Osteocyte (in vitro differentiated cells): ENCODE measurements at regions not wholly inside any gene's neighbourhood (a gene's known extent, or its start where the extent isn't known, plus 50 kb on each side); places are given as distances from the start of the nearest gene placed in this dataset.

ENCODE experiments used
- DNase-seq: peaks from one replicate; pipeline ENCODE4 v3.0.0; 2021; ENCODE audit warnings: mixed read lengths; ENCODE audit not compliant: unreplicated experiment; ENCODE audit errors: extremely low spot score
- H3K27ac Mint-ChIP-seq: one replicate; pipeline ENCODE4 v1.8.0; 2021; ENCODE audit warnings: mild to moderate bottlenecking, mixed read lengths; ENCODE audit not compliant: unreplicated experiment
- H3K27me3 Mint-ChIP-seq: one replicate; pipeline ENCODE4 v1.8.0; 2021; ENCODE audit warnings: mixed read lengths; ENCODE audit not compliant: unreplicated experiment
- H3K36me3 Mint-ChIP-seq: one replicate; pipeline ENCODE4 v1.8.0; 2021; ENCODE audit warnings: mixed read lengths; ENCODE audit not compliant: unreplicated experiment
- H3K4me1 Mint-ChIP-seq: one replicate; pipeline ENCODE4 v1.8.0; 2021; ENCODE audit warnings: mixed read lengths; ENCODE audit not compliant: unreplicated experiment
- H3K4me3 Mint-ChIP-seq: one replicate; pipeline ENCODE4 v1.8.0; 2021; ENCODE audit warnings: mild to moderate bottlenecking, moderate library complexity, mixed read lengths; ENCODE audit not compliant: unreplicated experiment
- H3K9me3 Mint-ChIP-seq: one replicate; pipeline ENCODE4 v1.8.0; 2021; ENCODE audit warnings: mixed read lengths; ENCODE audit not compliant: unreplicated experiment
- CTCF ChIP-seq: fragments of 200-600 bp; sonication (generic); IDR thresholded peaks from 2 replicates; pipeline ENCODE4 v1.5.0; 2021; ENCODE audit warnings: antibody characterized with exemption, mild to moderate bottlenecking, moderate library complexity

- no peak for TF ChIP-seq CTCF
- Mint-ChIP-seq H3K36me3 (no peaks in the 10 kb centered on the region), H3K27ac (no peak overlapping the region), H3K4me1 (no peaks in the 10 kb centered on the region), H3K27me3 (no peaks in the 10 kb centered on the region), H3K9me3 (peaks cover 15% of the 10 kb centered on the region), H3K4me3 (no peak overlapping the region)
- DNase-seq = no peak
Measured at GRCh38 chr9:23907343-23907742, 81.3 kb upstream of the ELAVL2 start.

- Mint-ChIP-seq H3K36me3 (no peaks in the 10 kb centered on the region), H3K27ac (no peak overlapping the region), H3K4me1 (no peaks in the 10 kb centered on the region), H3K9me3 (peaks cover 13% of the 10 kb centered on the region), H3K4me3 (no peak overlapping the region), H3K27me3 (no peaks in the 10 kb centered on the region)
- TF ChIP-seq CTCF = no peak
- DNase-seq = no peak
Measured at GRCh38 chr9:23887781-23888180, 61.7 kb upstream of the ELAVL2 start.
